Neuronal stem cell (in vitro differentiated cells): ENCODE measurements at regions not wholly inside any gene's neighbourhood (a gene's known extent, or its start where the extent isn't known, plus 50 kb on each side); places are given as distances from the start of the nearest gene placed in this dataset.

Experiments used
- DNase-seq: peaks from one replicate; pipeline ENCODE4 v3.0.0-alpha.2; 2013; ENCODE audit warnings: low spot score
- H2AFZ ChIP-seq: one replicate; pipeline ENCODE4 v1.6.1; 2013; ENCODE audit warnings: mild to moderate bottlenecking, low read length, inconsistent platforms
- H2AK5ac ChIP-seq: 2 replicates; pipeline ENCODE4 v1.6.1; 2013; ENCODE audit warnings: low read depth, mild to moderate bottlenecking, inconsistent platforms, low read length, moderate library complexity, mixed read lengths
- H2BK120ac ChIP-seq: 2 replicates; pipeline ENCODE4 v1.6.1; 2013; ENCODE audit warnings: low read depth, mild to moderate bottlenecking, inconsistent platforms, low read length, moderate library complexity, mixed read lengths
- H2BK12ac ChIP-seq: one replicate; pipeline ENCODE4 v1.6.1; 2013; ENCODE audit warnings: low read length, inconsistent platforms
- H2BK15ac ChIP-seq: 2 replicates; pipeline ENCODE4 v1.6.1; 2013; ENCODE audit warnings: mild to moderate bottlenecking, low read length, inconsistent platforms, mixed read lengths
- H2BK5ac ChIP-seq: one replicate; pipeline ENCODE4 v1.6.1; 2013; ENCODE audit warnings: inconsistent platforms, mild to moderate bottlenecking, low read length, moderate library complexity
- H3K14ac ChIP-seq: one replicate; pipeline ENCODE4 v1.6.1; 2013; ENCODE audit warnings: low read length, inconsistent platforms
- H3K18ac ChIP-seq: 2 replicates; pipeline ENCODE4 v1.6.1; 2013; ENCODE audit warnings: low read length, inconsistent platforms
- H3K23ac ChIP-seq: 2 replicates; pipeline ENCODE4 v1.6.1; 2013; ENCODE audit warnings: low read depth, mild to moderate bottlenecking, mixed read lengths, low read length, inconsistent platforms; ENCODE audit not compliant: poor library complexity
- H3K27ac ChIP-seq: replicated peaks from 3 replicates; pipeline ENCODE4 v1.5.1; 2013; ENCODE audit warnings: low read length, inconsistent platforms
- H3K27me3 ChIP-seq, 3 experiments: 2 replicates each; pipeline ENCODE4 v1.6.1; 2013; ENCODE audit warnings: low read length in 3 of 3, mild to moderate bottlenecking in 2 of 3, inconsistent platforms in 1 of 3, low read depth in 1 of 3, mixed read lengths in 1 of 3, moderate library complexity in 1 of 3; ENCODE audit not compliant: control insufficient read depth in 3 of 3, insufficient read depth in 3 of 3
- H3K36me3 ChIP-seq, 2 donors: replicated peaks in 1 of 2; 2 replicates each; pipeline ENCODE4 v1.6.1; 2013; ENCODE audit warnings: low read length in 2 of 2; ENCODE audit not compliant: control insufficient read depth in 2 of 2, insufficient read depth in 2 of 2
- H3K4ac ChIP-seq: 2 replicates; pipeline ENCODE4 v1.6.1; 2013; ENCODE audit warnings: inconsistent platforms, mild to moderate bottlenecking, low read length, moderate library complexity
- H3K4me1 ChIP-seq, 2 donors: 1 replicate in 1 of 2; 2 replicates in 1 of 2; pipeline ENCODE4 v1.6.1; 2013; ENCODE audit warnings: low read length in 2 of 2, low read depth in 1 of 2; ENCODE audit not compliant: control insufficient read depth in 2 of 2, insufficient read depth in 1 of 2
- H3K4me2 ChIP-seq: one replicate; pipeline ENCODE4 v1.6.1; 2013; ENCODE audit warnings: mild to moderate bottlenecking, low read length, inconsistent platforms; ENCODE audit not compliant: insufficient read depth, poor library complexity, severe bottlenecking
- H3K4me3 ChIP-seq, 2 donors: 2 replicates each; pipeline ENCODE4 v1.5.1; 2013; ENCODE audit warnings: low read length in 2 of 2, mild to moderate bottlenecking in 2 of 2, inconsistent platforms in 1 of 2, moderate library complexity in 1 of 2
- H3K79me1 ChIP-seq: one replicate; pipeline ENCODE4 v1.6.1; 2013; ENCODE audit warnings: low read depth, mild to moderate bottlenecking, inconsistent platforms, low read length, moderate library complexity
- H3K9ac ChIP-seq: one replicate; pipeline ENCODE4 v1.6.1; 2013; ENCODE audit warnings: mild to moderate bottlenecking, low read depth, low read length, inconsistent platforms; ENCODE audit not compliant: poor library complexity
- H3K9me3 ChIP-seq, 2 donors: replicated peaks in 1 of 2; 2 replicates each; pipeline versions ENCODE3 to v1.6.1; 2013; ENCODE audit warnings: low read length in 2 of 2, mild to moderate bottlenecking in 2 of 2, inconsistent platforms in 1 of 2, low read depth in 1 of 2, mixed read lengths in 1 of 2, moderate library complexity in 1 of 2; ENCODE audit not compliant: control insufficient read depth in 2 of 2, insufficient read depth in 1 of 2
- H4K8ac ChIP-seq: one replicate; pipeline ENCODE4 v1.6.1; 2013; ENCODE audit warnings: low read depth, mild to moderate bottlenecking, inconsistent platforms, low read length, moderate library complexity
- H4K91ac ChIP-seq: one replicate; pipeline ENCODE4 v1.6.1; 2013; ENCODE audit warnings: low read length, low read depth, mild to moderate bottlenecking, inconsistent platforms; ENCODE audit not compliant: poor library complexity
- WGBS, 2 donors: extraction: QIAGEN DNeasy Blood & Tissue Kit; methylation state at CpG; one replicate each; pipeline ENCODE4 v1.1.7; 2013; ENCODE audit warnings: missing lambda C conversion rate in 2 of 2, mixed read lengths in 1 of 2; ENCODE audit not compliant: insufficient read length in 2 of 2, insufficient replicate concordance in 1 of 2; ENCODE audit errors: extremely low coverage in 2 of 2; 5-methylcytosine and 5-hydroxymethylcytosine counted together

DNA sequence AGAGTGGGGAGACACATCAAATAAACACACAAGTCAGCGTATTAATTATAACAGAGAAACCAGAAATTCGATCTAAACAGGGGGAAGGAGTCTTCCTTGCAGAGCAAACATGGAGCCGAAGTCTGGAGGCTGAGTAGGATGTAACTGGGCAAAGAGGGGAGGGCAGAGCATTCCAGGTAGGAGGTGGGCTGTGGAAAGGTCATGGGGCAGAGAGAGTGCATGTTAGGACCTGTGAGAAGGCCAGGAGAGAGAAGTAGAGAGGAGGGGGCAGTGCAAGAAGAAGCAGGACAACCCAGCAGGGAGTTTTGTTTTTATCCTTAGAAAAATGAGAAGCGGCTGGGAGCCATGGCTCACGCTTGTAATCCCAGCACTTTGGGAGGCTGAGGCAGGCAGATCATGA is 130.8 kb upstream of the GPR26 start:
- no peak overlapping the region for H4K91ac ChIP-seq
- no peak for DNase-seq
- no peak overlapping the region for H2BK120ac ChIP-seq
- no peaks in the 10 kb centered on the region for H3K79me1 ChIP-seq
- H3K14ac ChIP-seq, result no peak overlapping the region
- WGBS, 2 donors, result no CpG with 5 or more reads among the region's 5 CpGs
- H3K9me3 ChIP-seq, result peaks cover 0 to 2% of the 10 kb centered on the region in 2 donors
- no peak overlapping the region for H3K27ac ChIP-seq
- H2BK15ac ChIP-seq, result no peak overlapping the region
- H4K8ac ChIP-seq, result no peak overlapping the region
- H2AK5ac ChIP-seq, result no peak overlapping the region
- peak overlapping the region; percentile 12 for H3K9ac ChIP-seq
- no peak overlapping the region for H2AFZ ChIP-seq
- no peak overlapping the region for H2BK12ac ChIP-seq
- H3K23ac ChIP-seq, result no peak overlapping the region
- H3K4ac ChIP-seq, result no peak overlapping the region
- no peaks in the 10 kb centered on the region for H3K4me1 ChIP-seq
- H2BK5ac ChIP-seq, result no peak overlapping the region
- H3K4me2 ChIP-seq, result no peak overlapping the region
- no peak overlapping the region for H3K18ac ChIP-seq
- H3K36me3 ChIP-seq, result no peaks in the 10 kb centered on the region
- no peaks in the 10 kb centered on the region for H3K27me3 ChIP-seq
- H3K4me3 ChIP-seq, result no peak overlapping the region

DNA sequence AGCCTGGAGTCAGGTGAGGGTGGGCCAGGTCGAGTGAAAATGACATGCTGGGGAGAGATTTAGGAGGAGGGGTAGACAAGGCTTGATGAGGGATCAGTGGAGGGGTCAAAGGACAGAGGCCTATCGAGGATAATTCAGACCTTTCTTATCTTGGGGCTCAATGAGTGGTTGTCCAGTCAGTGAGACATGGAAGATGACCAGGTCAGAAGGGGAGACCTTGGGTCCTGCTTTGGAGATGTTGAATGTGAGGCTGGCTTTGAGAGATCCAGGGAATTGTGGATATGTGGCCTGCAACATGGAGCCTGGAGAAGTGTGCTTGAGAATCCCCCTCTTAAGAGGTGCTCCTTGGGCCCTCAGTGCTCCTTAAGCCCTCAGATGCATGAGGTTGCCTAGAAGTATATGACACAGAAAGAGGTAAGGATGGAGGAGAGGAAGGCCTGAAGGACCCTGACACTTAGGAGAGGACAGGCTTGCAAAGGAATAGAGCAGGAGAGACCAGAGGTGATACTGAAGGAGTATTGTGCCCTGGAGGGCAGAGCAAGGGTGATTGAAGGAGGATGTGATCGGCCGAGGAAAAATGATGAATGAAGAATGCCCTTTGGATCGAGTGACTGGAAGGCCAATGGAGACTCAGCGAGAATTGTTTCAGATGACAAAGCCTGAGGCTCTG is 129.8 kb upstream of the GPR26 start:
- no peak overlapping the region for H4K8ac ChIP-seq
- H4K91ac ChIP-seq, result no peak overlapping the region
- H3K4me3 ChIP-seq, result no peak overlapping the region
- no peak overlapping the region for H3K4me2 ChIP-seq
- WGBS, 2 donors, result no CpG with 5 or more reads among the region's 6 CpGs
- no peak overlapping the region for H2BK12ac ChIP-seq
- no peak overlapping the region for H3K27ac ChIP-seq
- H3K27me3 ChIP-seq, result no peaks in the 10 kb centered on the region
- no peak overlapping the region for H3K23ac ChIP-seq
- no peak overlapping the region for H2BK15ac ChIP-seq
- no peak overlapping the region for H3K9ac ChIP-seq
- no peaks in the 10 kb centered on the region for H3K79me1 ChIP-seq
- no peaks in the 10 kb centered on the region for H3K4me1 ChIP-seq
- no peak overlapping the region for H2BK5ac ChIP-seq
- H2AFZ ChIP-seq, result no peak overlapping the region
- no peak overlapping the region for H2BK120ac ChIP-seq
- H3K9me3 ChIP-seq, result peaks cover 0 to under 1% of the 10 kb centered on the region in 2 donors
- no peak overlapping the region for H2AK5ac ChIP-seq
- H3K36me3 ChIP-seq, result no peaks in the 10 kb centered on the region
- no peak overlapping the region for H3K4ac ChIP-seq
- DNase-seq, result no peak
- H3K14ac ChIP-seq, result no peak overlapping the region
- H3K18ac ChIP-seq, result no peak overlapping the region

- H3K9ac ChIP-seq, result no peak overlapping the region
- no peaks in the 10 kb centered on the region for H3K27me3 ChIP-seq
- no peak overlapping the region for H2BK15ac ChIP-seq
- H3K27ac ChIP-seq, result no peak overlapping the region
- no peak overlapping the region for H2BK5ac ChIP-seq
- no peak overlapping the region for H3K4ac ChIP-seq
- no peaks in the 10 kb centered on the region for H3K79me1 ChIP-seq
- no peak overlapping the region for H3K4me2 ChIP-seq
- no peak overlapping the region for H3K23ac ChIP-seq
- no peak overlapping the region for H2AFZ ChIP-seq
- no peaks in the 10 kb centered on the region for H3K4me1 ChIP-seq
- no peak overlapping the region for H3K14ac ChIP-seq
- H2BK120ac ChIP-seq, result no peak overlapping the region
- no peak for DNase-seq
- no peak overlapping the region for H2BK12ac ChIP-seq
- no peak overlapping the region for H3K18ac ChIP-seq
- WGBS, 2 donors, result no CpG with 5 or more reads among the region's 6 CpGs
- no peak overlapping the region for H3K4me3 ChIP-seq
- H3K36me3 ChIP-seq, result no peaks in the 10 kb centered on the region
- H4K91ac ChIP-seq, result no peak overlapping the region
- H3K9me3 ChIP-seq, result no peaks in the 10 kb centered on the region
- H2AK5ac ChIP-seq, result no peak overlapping the region
- H4K8ac ChIP-seq, result no peak overlapping the region
These were observed 128.8 kb upstream of the GPR26 start for GRCh38 chr10:123537188-123537961.
